ENCODE measurements at regions not wholly inside any gene's neighbourhood (a gene's known extent, or its start where the extent isn't known, plus 50 kb on each side); places are given as distances from the start of the nearest gene placed in this dataset.

GRCh38 chr3:82240322-82240721, 478.9 kb upstream of the GBE1 start:
- TF ChIP-seq CTCF (IDR thresholded peaks at IDR 0.05) (no peak), POLR2A (IDR thresholded peaks at IDR 0.05) (no peak)
